SU-DHL-6 (cell line): ENCODE measurements at regions not wholly inside any gene's neighbourhood (a gene's known extent, or its start where the extent isn't known, plus 50 kb on each side); places are given as distances from the start of the nearest gene placed in this dataset.
"Not testable (repeated sequence)": the region's sequence is repeated elsewhere in the genome, so short reads cannot be mapped to it uniquely, and the experiment has no call there.

Experiments
- H2AFZ ChIP-seq: fragments of 200-600 bp; sonication (generic); 2 replicates; pipeline ENCODE4 v1.6.1; 2014; ENCODE audit warnings: low read depth, mild to moderate bottlenecking, moderate library complexity, mixed read lengths, antibody characterized with exemption, low read length; ENCODE audit not compliant: severe bottlenecking
- H3F3A ChIP-seq: fragments of 200-600 bp; shearing (Covaris generic); 2 replicates; pipeline ENCODE4 v1.6.0; 2016; ENCODE audit warnings: antibody characterized with exemption, mild to moderate bottlenecking; ENCODE audit not compliant: insufficient read depth
- H3K27ac ChIP-seq: fragments of 200-600 bp; sonication (generic); 2 replicates; pipeline ENCODE4 v1.5.1; 2016; ENCODE audit warnings: low read depth, mild to moderate bottlenecking, low read length, moderate library complexity, mixed read lengths
- H3K27me3 ChIP-seq: fragments of 200-600 bp; sonication (generic), shearing (Covaris generic); 2 replicates; pipeline ENCODE4 v1.6.0; 2014; ENCODE audit warnings: mild to moderate bottlenecking, low read length
- H3K36me3 ChIP-seq: fragments of 200-600 bp; sonication (generic); 2 replicates; pipeline ENCODE4 v1.6.1; 2014; ENCODE audit warnings: mild to moderate bottlenecking, low read length, mixed read lengths
- H3K4me2 ChIP-seq: fragments of 300-600, 200-600 bp; shearing (Covaris generic), sonication (generic); 2 replicates; pipeline ENCODE4 v1.6.0; 2014; ENCODE audit warnings: low read length, low read depth, mild to moderate bottlenecking; ENCODE audit not compliant: poor library complexity, severe bottlenecking
- H3K4me3 ChIP-seq: fragments of 200-600 bp; sonication (generic); 2 replicates; pipeline ENCODE4 v1.5.1; 2014; ENCODE audit warnings: antibody characterized with exemption, low read length, mild to moderate bottlenecking, mixed read lengths; ENCODE audit not compliant: insufficient read depth, poor library complexity, severe bottlenecking
- H3K79me2 ChIP-seq: fragments of 200-600 bp; sonication (generic); 2 replicates; pipeline ENCODE4 v1.6.1; 2014; ENCODE audit warnings: mild to moderate bottlenecking, low read length, moderate library complexity; ENCODE audit not compliant: insufficient read depth
- H3K9ac ChIP-seq: fragments of 200-600 bp; sonication (generic); 2 replicates; pipeline ENCODE4 v1.7.0; 2014; ENCODE audit warnings: mild to moderate bottlenecking, low read length
- H3K9me2 ChIP-seq: fragments of 200-600 bp; sonication (generic); replicated peaks from 2 replicates; pipeline ENCODE4 v1.6.1; 2014; ENCODE audit warnings: low read length; ENCODE audit not compliant: insufficient read depth
- H3K9me3 ChIP-seq: fragments of 200-600 bp; sonication (generic); 2 replicates; pipeline ENCODE4 v1.6.1; 2014; ENCODE audit warnings: low read length, mixed read lengths; ENCODE audit not compliant: insufficient read depth
- H4K20me1 ChIP-seq: fragments of 200-600 bp; sonication (generic); 2 replicates; pipeline ENCODE4 v1.6.1; 2014; ENCODE audit warnings: low read depth, mild to moderate bottlenecking, antibody characterized with exemption, low read length, moderate library complexity, mixed read lengths
- EZH2phosphoT487 ChIP-seq: fragments of 200-600 bp; sonication (generic), shearing (Covaris generic); conservative IDR thresholded peaks from 2 replicates; pipeline ENCODE4 v1.6.1; 2018; ENCODE audit warnings: mild to moderate bottlenecking, antibody characterized with exemption, low read length, moderate library complexity, mixed read lengths
- TF ChIP-seq, protein P1 (sequence below): fragments of 200-600 bp; sonication (generic); IDR thresholded peaks from one replicate; pipeline ENCODE4 v1.5.1; 2017; ENCODE audit warnings: antibody characterized with exemption, mild to moderate bottlenecking, low read length, moderate library complexity; ENCODE audit not compliant: insufficient read depth, poor library complexity, severe bottlenecking

GRCh38 chr9:24073007-24073592 is 247.1 kb upstream of the ELAVL2 start:
- H4K20me1 ChIP-seq = no peaks in the 10 kb centered on the region
- no peak overlapping the region for H2AFZ ChIP-seq

DNA sequence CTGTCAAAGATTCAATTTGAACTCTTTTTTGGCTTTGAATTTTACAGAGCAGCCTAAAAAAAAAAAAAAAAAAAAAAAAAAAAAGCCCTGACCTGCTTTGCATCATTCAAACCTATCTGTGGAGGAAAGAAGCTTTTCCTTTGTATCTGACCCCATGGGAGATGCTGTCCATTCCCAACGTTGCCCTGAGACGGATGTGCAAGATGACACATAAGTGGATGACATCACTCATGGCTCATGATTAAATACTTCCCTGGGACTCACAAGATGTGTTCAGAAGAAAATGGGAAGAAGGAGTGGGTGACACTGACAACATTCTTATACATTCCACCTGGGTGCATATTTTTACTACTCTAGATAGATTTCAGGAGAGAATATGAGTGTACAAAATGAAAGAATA is 245.7 kb upstream of the ELAVL2 start:
- Histone ChIP-seq H4K20me1 (no peaks in the 10 kb centered on the region), H3K79me2 (no peaks in the 10 kb centered on the region), H3K4me2 (no peak overlapping the region), H3K4me3 (no peak overlapping the region), H3K9me2 (no peaks in the 10 kb centered on the region), H3K36me3 (no peaks in the 10 kb centered on the region), H3K9me3 (no peaks in the 10 kb centered on the region), H2AFZ (no peak overlapping the region), H3K9ac (no peak overlapping the region), H3K27ac (no peak overlapping the region), H3F3A (no peaks in the 10 kb centered on the region), H3K27me3 (no peaks in the 10 kb centered on the region)
- TF ChIP-seq, protein P1, sequence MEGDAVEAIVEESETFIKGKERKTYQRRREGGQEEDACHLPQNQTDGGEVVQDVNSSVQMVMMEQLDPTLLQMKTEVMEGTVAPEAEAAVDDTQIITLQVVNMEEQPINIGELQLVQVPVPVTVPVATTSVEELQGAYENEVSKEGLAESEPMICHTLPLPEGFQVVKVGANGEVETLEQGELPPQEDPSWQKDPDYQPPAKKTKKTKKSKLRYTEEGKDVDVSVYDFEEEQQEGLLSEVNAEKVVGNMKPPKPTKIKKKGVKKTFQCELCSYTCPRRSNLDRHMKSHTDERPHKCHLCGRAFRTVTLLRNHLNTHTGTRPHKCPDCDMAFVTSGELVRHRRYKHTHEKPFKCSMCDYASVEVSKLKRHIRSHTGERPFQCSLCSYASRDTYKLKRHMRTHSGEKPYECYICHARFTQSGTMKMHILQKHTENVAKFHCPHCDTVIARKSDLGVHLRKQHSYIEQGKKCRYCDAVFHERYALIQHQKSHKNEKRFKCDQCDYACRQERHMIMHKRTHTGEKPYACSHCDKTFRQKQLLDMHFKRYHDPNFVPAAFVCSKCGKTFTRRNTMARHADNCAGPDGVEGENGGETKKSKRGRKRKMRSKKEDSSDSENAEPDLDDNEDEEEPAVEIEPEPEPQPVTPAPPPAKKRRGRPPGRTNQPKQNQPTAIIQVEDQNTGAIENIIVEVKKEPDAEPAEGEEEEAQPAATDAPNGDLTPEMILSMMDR = no peak
- TF ChIP-seq EZH2phosphoT487 = no peak

More at GRCh38 chr9:24073007-24073592, 247.1 kb upstream of the ELAVL2 start:
- Histone ChIP-seq H3F3A (no peaks in the 10 kb centered on the region), H3K4me2 (no peak overlapping the region), H3K79me2 (no peaks in the 10 kb centered on the region), H3K9me2 (no peaks in the 10 kb centered on the region), H3K9ac (no peak overlapping the region), H3K4me3 (no peak overlapping the region), H3K36me3 (no peaks in the 10 kb centered on the region), H3K27ac (no peak overlapping the region), H3K9me3 (no peaks in the 10 kb centered on the region), H3K27me3 (no peaks in the 10 kb centered on the region)
- TF ChIP-seq EZH2phosphoT487 = no peak
- TF ChIP-seq, protein P1 = no peak

- Histone ChIP-seq H3K9me3 (no peaks in the 10 kb centered on the region), H3K27ac (no peak overlapping the region), H3K27me3 (no peaks in the 10 kb centered on the region), H3K79me2 (no peaks in the 10 kb centered on the region), H3F3A (no peaks in the 10 kb centered on the region), H2AFZ (no peak overlapping the region), H3K9ac (no peak overlapping the region), H3K36me3 (no peaks in the 10 kb centered on the region), H3K9me2 (no peaks in the 10 kb centered on the region; the same call in 1 of the 2 replicates), H4K20me1 (no peaks in the 10 kb centered on the region), H3K4me3 (no peak overlapping the region), H3K4me2 (no peak overlapping the region)
- TF ChIP-seq EZH2phosphoT487 = no peak
Observed at GRCh38 chr9:24071091-24071490, 245.1 kb upstream of the ELAVL2 start.

DNA sequence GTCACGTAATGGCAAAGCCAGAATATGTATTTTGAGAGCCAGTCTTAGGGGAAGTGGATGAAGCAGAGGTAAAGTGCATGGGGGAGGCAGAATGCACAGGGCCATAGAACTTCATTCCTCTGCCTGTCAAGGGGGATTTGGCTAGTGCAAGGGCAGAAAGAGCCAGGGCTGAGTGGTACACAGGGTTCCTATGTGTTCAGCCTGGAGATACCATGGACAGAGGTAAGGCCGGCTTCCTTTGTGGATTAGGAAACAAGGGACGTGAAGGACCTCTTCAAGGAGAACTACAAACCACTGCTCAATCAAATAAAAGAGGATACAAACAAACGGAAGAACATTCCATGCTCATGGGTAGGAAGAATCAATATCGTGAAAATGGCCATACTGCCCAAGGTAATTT is 241.1 kb upstream of the ELAVL2 start:
- H3K27ac ChIP-seq, H3K4me3 ChIP-seq, H3K9me2 ChIP-seq, H3K27me3 ChIP-seq, H2AFZ ChIP-seq, H3K9ac ChIP-seq, H3K79me2 ChIP-seq, H3F3A ChIP-seq, H3K4me2 ChIP-seq, H3K36me3 ChIP-seq, H4K20me1 ChIP-seq, H3K9me3 ChIP-seq: not testable (repeated sequence)
